ENCODE measurements at regions not wholly inside any gene's neighbourhood (a gene's known extent, or its start where the extent isn't known, plus 50 kb on each side); places are given as distances from the start of the nearest gene placed in this dataset.

DNA sequence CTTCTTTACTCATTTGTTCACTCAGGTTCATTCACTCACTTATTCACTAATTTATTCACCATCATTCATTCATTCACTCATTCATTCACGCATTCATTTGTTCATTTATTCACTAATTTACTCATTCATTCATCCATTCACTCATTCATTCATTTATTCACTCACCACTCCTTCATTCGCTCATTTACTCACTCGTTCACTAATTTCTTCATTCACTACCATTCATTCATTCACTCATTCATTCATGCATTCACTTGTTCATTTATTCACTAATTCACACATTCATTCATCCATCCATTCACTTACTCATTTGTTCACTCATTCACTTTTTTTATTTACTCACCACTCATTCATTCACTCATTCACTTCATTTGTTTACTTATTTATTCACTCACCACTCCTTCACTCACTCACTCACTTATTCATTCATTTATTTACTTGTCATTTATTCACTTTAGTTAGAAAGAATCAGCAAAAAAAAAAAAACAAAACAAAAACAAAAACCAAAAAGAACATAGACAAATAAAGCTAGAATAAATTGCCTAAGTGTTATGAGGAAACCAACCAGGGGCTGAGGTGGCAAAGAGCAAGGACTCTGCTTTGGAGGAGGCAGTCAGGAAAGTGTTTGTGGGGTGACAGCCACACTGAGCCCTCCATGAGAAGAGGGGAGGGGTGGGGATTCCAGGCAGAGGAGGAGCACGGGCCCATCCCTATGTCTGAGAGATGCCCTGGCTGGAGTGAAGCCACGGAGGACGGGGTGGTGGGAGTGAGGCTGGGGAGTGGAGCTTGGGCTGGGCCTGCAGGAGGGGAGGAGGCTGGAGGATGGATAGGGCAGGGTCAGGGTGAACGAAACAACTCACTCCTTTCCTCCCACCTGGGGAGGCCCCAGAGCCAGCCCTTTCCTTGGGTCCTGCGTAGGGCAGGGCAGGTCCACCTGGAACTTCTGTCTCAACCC, 129.2 kb upstream of the WNT4 start:
- H3K9me3 ChIP-seq (ENCODE audit: low read length) = no peaks in the 10 kb centered on the region
- no peaks in the 10 kb centered on the region for H3K4me1 ChIP-seq (ENCODE audit: insufficient read depth, low read length)
- no peak overlapping the region for H3K4me3 ChIP-seq (ENCODE audit: low read depth in 1 of 2, low read length in 2 of 2)
- H3K27ac ChIP-seq (ENCODE audit: low read depth, low read length) = no peak overlapping the region
- peaks cover 0 to 7% of the 10 kb centered on the region in 2 donors for H3K27me3 ChIP-seq (ENCODE audit: control insufficient read depth in 1 of 2, insufficient read depth in 2 of 2, low read length in 2 of 2)
- H3K9ac ChIP-seq (ENCODE audit: low read length) = no peak overlapping the region
- H3K36me3 ChIP-seq (ENCODE audit: insufficient read depth, low read length) = no peaks in the 10 kb centered on the region

DNA sequence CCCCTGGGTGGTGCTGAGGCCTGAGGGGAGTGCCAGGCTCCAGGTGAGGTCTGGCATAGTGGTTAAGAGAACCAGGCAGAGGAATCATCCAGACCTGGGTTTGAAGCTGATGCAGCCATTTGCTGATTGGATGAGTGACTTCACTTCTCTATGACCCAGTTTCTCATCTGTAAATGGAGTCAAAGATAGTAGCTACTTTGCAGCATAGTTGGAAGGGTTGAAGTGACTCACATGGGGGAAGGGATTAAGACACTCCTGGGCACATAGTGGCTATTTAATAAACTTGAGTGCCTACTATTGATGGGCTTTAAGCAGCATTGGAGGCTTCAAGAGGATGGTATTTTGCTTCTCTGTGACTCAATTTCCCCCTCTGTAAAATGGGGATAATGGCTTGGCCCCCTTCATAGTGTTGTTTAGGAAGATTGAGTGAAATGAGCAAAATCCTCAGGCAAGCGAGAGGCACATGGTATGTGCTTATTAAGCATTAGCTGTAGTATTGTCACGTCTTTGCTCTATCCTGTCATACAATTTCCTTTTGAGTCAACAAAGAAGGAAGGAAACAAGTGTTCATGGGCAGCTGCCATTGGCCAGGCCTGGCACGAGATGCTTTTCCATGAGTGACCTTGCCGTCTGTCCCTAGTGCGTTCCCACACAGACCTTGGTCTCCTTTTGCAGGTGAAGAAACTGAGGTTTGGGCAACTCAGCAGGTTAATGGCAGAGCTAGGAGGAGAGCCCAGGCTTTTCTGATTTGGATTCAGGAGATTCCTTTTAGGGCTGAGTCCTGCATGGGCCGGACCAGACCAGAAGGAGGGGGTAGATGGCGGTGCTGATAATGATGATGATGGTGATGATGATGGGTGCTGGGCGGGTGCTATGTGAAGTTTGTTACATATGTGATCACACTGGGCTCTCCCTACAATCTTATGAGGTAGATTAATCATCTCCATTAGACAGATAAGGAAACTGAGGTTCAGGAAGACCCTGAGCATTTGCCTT, 131.1 kb upstream of the WNT4 start:
- H3K36me3 ChIP-seq (ENCODE audit: insufficient read depth, low read length) = no peaks in the 10 kb centered on the region
- H3K9ac ChIP-seq (ENCODE audit: low read length) = no peak overlapping the region
- no peaks in the 10 kb centered on the region for H3K4me1 ChIP-seq (ENCODE audit: insufficient read depth, low read length)
- no peak overlapping the region for H3K4me3 ChIP-seq (ENCODE audit: low read depth in 1 of 2, low read length in 2 of 2)
- peaks cover 0 to 7% of the 10 kb centered on the region in 2 donors for H3K27me3 ChIP-seq (ENCODE audit: control insufficient read depth in 1 of 2, insufficient read depth in 2 of 2, low read length in 2 of 2)
- no peak overlapping the region for H3K27ac ChIP-seq (ENCODE audit: low read depth, low read length)
- H3K9me3 ChIP-seq (ENCODE audit: low read length) = no peaks in the 10 kb centered on the region

DNA sequence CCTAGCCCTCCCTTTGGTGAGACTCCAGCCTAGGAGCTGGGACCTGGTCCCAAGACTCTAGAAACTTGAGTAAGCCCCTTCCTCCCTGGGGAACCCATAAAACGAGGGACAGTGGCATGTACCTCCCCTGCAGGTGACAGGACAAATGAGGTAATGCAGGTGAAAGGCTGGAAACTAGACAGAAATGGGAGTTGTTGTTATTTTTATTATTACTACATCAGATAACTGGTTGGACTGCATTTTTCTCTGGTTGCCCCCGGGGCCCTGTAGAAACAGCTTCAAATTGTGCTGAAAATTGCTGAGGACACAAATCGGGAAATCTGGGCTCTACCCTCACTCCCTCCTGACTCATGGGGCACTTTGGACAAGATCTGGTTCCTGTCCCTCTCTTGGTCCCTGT, 132.3 kb upstream of the WNT4 start:
- no peaks in the 10 kb centered on the region for H3K36me3 ChIP-seq (ENCODE audit: insufficient read depth, low read length)
- H3K27me3 ChIP-seq (ENCODE audit: control insufficient read depth in 1 of 2, insufficient read depth in 2 of 2, low read length in 2 of 2) = peaks cover 0 to 7% of the 10 kb centered on the region in 2 donors
- H3K9me3 ChIP-seq (ENCODE audit: low read length) = no peaks in the 10 kb centered on the region
- no peak overlapping the region for H3K9ac ChIP-seq (ENCODE audit: low read length)
- no peak overlapping the region for H3K27ac ChIP-seq (ENCODE audit: low read depth, low read length)
- no peaks in the 10 kb centered on the region for H3K4me1 ChIP-seq (ENCODE audit: insufficient read depth, low read length)
- H3K4me3 ChIP-seq (ENCODE audit: low read depth in 1 of 2, low read length in 2 of 2) = no peak overlapping the region

DNA sequence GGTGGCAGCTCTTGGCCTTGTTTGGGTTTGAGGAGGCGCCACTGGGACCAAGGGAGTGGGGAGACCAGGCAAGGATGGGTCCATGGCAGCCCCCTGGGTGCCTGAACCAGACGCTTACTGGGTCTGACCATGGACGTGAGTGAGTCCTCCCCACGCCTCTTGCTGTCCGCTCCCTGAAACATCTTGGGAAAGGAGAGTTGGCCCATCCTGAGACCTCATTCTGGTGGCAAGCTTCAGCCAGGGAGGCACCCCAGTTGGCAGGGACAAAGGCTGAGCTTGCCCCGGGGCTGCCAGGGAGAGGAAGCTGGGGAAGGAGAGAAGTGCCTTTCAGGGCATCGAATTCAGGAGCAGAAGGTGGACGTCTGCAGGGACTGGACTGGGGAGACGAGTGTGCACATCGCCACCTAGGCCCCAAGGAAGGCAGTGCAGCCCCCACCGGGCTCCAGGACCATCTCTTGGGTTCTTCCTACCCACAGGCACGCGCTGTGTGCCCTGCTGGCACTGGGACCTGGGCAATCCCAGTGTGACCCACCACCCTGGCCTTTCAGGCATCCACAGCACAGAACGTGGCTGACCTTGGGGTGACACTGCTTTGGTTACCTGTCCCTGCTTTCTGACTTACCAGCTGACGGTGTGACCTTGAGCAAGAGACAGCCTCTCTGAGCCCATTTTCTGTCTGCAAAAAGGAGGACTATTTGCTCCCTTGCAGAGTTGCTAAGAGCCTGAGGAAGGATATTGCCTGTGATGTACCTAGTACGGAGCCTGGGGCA, 132.9 kb upstream of the WNT4 start:
- Histone ChIP-seq H3K9me3 (ENCODE audit: low read length) (no peaks in the 10 kb centered on the region), H3K36me3 (ENCODE audit: insufficient read depth, low read length) (no peaks in the 10 kb centered on the region), H3K4me1 (ENCODE audit: insufficient read depth, low read length) (no peaks in the 10 kb centered on the region), H3K9ac (ENCODE audit: low read length) (no peak overlapping the region), H3K4me3 (ENCODE audit: low read depth in 1 of 2, low read length in 2 of 2) (no peak overlapping the region), H3K27ac (ENCODE audit: low read depth, low read length) (no peak overlapping the region), H3K27me3 (ENCODE audit: control insufficient read depth in 1 of 2, insufficient read depth in 2 of 2, low read length in 2 of 2) (peaks cover 0 to 7% of the 10 kb centered on the region in 2 donors)

DNA sequence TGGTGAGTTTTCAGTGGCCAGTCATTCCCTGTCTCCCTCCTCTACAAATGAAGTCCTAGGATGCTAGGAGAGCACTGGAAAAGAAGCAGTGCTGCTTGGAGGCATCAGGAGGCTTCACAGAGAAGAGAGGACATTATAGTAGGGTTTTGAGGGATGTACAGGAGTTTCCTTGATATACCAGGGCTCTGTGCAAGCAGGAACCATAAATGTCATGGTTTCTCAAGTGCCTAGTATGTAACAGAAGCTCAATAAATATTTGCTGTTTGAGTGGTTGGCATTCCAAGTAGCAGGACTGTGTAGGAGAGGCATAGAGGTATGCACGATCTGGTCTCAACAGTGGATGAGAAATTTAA, 133.5 kb upstream of the WNT4 start:
- Histone ChIP-seq H3K9me3 (ENCODE audit: low read length) (no peaks in the 10 kb centered on the region), H3K4me1 (ENCODE audit: insufficient read depth, low read length) (no peaks in the 10 kb centered on the region), H3K4me3 (ENCODE audit: low read depth in 1 of 2, low read length in 2 of 2) (no peak overlapping the region), H3K36me3 (ENCODE audit: insufficient read depth, low read length) (no peaks in the 10 kb centered on the region), H3K27me3 (ENCODE audit: control insufficient read depth in 1 of 2, insufficient read depth in 2 of 2, low read length in 2 of 2) (peaks cover 0 to 7% of the 10 kb centered on the region in 2 donors), H3K27ac (ENCODE audit: low read depth, low read length) (no peak overlapping the region), H3K9ac (ENCODE audit: low read length) (no peak overlapping the region)

DNA sequence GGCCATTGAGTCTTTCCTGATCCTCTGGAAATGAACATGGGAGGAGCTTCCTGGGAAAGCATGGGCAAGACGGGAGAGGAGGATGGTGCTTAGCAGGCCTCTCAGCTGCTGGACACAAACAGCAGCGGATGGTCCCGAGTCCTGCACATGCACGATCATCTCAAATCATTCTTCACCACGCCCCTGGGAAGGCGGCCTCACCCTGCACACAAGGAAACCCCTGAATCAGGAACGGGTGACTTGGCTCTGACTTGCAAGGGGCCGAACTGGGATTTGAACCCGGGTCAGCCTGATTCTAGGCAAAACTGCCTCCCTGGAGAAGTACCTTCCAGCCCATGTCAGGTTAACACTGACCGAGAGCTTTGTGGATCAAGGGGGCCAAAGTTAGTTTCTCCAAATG, 134.8 kb upstream of the WNT4 start:
- no peaks in the 10 kb centered on the region for H3K4me1 ChIP-seq (ENCODE audit: insufficient read depth, low read length)

DNA sequence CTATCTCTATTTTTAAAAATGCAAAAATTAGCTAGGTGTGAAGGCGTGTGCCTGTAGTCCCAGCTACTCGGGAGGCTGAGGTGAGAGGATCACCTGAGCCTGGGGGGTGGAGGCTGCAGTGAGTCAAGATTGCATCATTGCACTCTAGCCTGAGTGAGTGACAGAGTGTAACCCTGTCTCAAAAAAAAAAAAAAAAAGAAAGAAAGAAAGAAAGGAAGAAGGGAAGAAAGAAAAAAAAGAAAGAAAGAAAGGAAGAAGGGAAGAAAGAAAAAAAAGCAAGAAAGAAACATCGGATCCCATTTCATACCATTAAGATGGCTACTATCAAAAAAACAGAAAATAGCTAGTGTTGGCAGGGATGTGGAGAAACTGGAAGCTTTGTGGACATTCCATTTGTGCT, 136.8 kb upstream of the WNT4 start:
- Histone ChIP-seq H3K27me3 (ENCODE audit: control insufficient read depth in 1 of 2, insufficient read depth in 2 of 2, low read length in 2 of 2) (peaks cover 0 to 5% of the 10 kb centered on the region in 2 donors), H3K9ac (ENCODE audit: low read length) (no peak overlapping the region), H3K4me3 (ENCODE audit: low read depth in 1 of 2, low read length in 2 of 2) (no peak overlapping the region), H3K36me3 (ENCODE audit: insufficient read depth, low read length) (no peaks in the 10 kb centered on the region), H3K4me1 (ENCODE audit: insufficient read depth, low read length) (no peaks in the 10 kb centered on the region), H3K27ac (ENCODE audit: low read depth, low read length) (no peak overlapping the region), H3K9me3 (ENCODE audit: low read length) (no peaks in the 10 kb centered on the region)

More for the DNA sequence above, 134.8 kb upstream of the WNT4 start:
- Histone ChIP-seq H3K36me3 (ENCODE audit: insufficient read depth, low read length) (no peaks in the 10 kb centered on the region), H3K4me3 (ENCODE audit: low read depth in 1 of 2, low read length in 2 of 2) (no peak overlapping the region), H3K9me3 (ENCODE audit: low read length) (no peaks in the 10 kb centered on the region), H3K27me3 (ENCODE audit: control insufficient read depth in 1 of 2, insufficient read depth in 2 of 2, low read length in 2 of 2) (peaks cover 0 to 7% of the 10 kb centered on the region in 2 donors), H3K27ac (ENCODE audit: low read depth, low read length) (no peak overlapping the region), H3K9ac (ENCODE audit: low read length) (no peak overlapping the region)

DNA sequence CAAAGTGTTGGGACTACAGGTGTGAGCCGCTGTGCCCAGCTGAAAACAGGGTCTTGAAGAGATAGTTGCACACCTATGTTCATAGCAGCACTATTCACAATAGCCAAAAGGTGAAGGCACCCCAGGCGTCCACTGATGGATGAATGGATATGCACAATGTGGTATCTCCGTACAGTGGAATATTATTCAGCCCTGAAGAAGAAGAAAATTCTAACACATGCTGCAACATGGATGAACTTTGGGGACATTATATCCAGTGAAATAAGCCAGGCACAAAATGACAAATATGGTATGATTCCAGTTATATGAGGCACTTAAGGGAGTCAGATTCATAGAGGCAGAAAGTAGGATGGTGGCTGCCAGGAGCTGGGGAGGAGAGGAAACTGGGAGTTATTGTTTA, 137.6 kb upstream of the WNT4 start:
- no peak overlapping the region for H3K27ac ChIP-seq (ENCODE audit: low read depth, low read length)
- H3K36me3 ChIP-seq (ENCODE audit: insufficient read depth, low read length) = no peaks in the 10 kb centered on the region
- H3K4me3 ChIP-seq (ENCODE audit: low read depth in 1 of 2, low read length in 2 of 2) = no peak overlapping the region
- H3K4me1 ChIP-seq (ENCODE audit: insufficient read depth, low read length) = no peaks in the 10 kb centered on the region
- no peaks in the 10 kb centered on the region for H3K27me3 ChIP-seq (ENCODE audit: control insufficient read depth in 1 of 2, insufficient read depth in 2 of 2, low read length in 2 of 2)
- no peaks in the 10 kb centered on the region for H3K9me3 ChIP-seq (ENCODE audit: low read length)
- H3K9ac ChIP-seq (ENCODE audit: low read length) = no peak overlapping the region

DNA sequence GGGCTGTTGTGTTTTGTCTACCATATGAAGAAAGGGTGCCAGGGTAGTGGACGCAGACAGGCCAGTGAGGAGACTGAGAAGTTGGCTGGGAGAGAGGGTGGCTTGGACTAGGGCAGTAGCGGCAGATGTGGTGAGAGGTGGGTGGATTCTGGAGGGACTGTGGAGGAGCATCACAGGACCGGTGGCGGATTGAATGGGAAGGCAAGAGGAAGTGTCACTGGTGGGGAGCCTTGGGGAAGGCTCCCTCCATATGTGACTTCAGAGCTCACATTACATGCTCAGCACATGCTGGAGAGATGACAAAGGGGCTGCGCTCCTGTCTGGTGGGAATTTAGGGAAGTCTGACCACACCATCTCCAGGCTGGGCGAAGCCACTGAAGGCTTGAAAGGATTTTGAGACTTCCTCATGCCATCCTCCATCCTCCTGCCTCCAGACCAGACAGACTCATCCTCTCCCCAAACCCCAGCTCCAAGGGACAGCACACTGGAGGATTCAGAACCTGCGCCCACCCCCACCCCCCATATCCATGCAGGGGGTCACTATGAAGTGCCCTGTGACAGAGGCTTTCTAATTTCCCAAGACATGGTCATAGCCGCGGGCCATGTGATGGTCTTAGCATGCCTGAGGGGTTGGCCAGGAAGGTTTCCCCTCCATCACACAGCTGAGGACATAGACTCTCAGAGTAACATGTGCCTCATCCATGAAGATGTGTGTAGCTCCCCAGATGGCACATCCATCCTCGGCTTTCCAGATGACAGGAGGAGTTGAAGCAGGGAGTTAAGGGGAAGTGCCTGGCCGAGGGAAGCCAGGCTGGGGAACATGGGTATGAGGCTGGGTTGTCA, 138.8 kb upstream of the WNT4 start:
- H3K27ac ChIP-seq (ENCODE audit: low read depth, low read length) = no peak overlapping the region
- no peaks in the 10 kb centered on the region for H3K36me3 ChIP-seq (ENCODE audit: insufficient read depth, low read length)
- H3K9me3 ChIP-seq (ENCODE audit: low read length) = no peaks in the 10 kb centered on the region
- H3K4me3 ChIP-seq (ENCODE audit: low read depth in 1 of 2, low read length in 2 of 2) = no peak overlapping the region
- H3K4me1 ChIP-seq (ENCODE audit: insufficient read depth, low read length) = no peaks in the 10 kb centered on the region
- no peaks in the 10 kb centered on the region for H3K27me3 ChIP-seq (ENCODE audit: control insufficient read depth in 1 of 2, insufficient read depth in 2 of 2, low read length in 2 of 2)
- H3K9ac ChIP-seq (ENCODE audit: low read length) = no peak overlapping the region

DNA sequence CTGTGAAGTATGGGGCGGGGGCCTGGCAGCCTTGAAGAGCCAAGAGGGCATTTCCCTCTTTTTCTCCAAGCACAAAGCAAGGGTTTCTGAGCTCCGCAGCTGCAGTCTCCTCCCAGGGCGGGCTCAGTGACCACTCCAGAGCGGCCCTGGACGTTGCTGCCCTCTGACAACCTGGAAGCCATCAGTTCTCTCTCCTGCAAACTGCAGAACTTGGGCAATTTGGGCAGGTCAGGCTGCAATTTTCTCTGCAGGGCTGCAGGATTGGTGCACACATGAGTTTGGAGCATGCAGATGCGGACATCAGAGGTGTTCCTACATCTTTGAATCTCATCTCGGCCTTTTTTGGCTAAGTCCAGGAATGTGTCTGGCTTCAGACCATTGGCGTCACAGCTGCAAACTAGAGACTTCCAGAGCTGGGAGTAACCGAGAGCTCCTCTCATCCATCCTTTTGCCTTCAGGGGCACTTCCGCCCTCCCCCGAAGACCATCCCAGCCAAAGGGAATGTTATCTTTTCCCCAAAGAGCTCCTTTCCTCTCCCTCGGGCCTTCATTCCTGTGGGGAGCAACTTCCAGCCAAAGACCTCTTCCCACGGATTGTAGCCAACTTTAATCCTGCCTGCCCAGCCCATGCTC, 139.6 kb upstream of the WNT4 start:
- Histone ChIP-seq H3K27me3 (ENCODE audit: control insufficient read depth in 1 of 2, insufficient read depth in 2 of 2, low read length in 2 of 2) (no peaks in the 10 kb centered on the region), H3K9ac (ENCODE audit: low read length) (no peak overlapping the region), H3K36me3 (ENCODE audit: insufficient read depth, low read length) (no peaks in the 10 kb centered on the region), H3K4me1 (ENCODE audit: insufficient read depth, low read length) (no peaks in the 10 kb centered on the region), H3K9me3 (ENCODE audit: low read length) (no peaks in the 10 kb centered on the region), H3K27ac (ENCODE audit: low read depth, low read length) (no peak overlapping the region), H3K4me3 (ENCODE audit: low read depth in 1 of 2, low read length in 2 of 2) (no peak overlapping the region)

Data from muscle layer of colon (tissue), 2 donors.